ENCODE measurements at regions not wholly inside any gene's neighbourhood (a gene's known extent, or its start where the extent isn't known, plus 50 kb on each side); places are given as distances from the start of the nearest gene placed in this dataset.
"Not testable (repeated sequence)": the region's sequence is repeated elsewhere in the genome, so short reads cannot be mapped to it uniquely, and the experiment has no call there.

DNA sequence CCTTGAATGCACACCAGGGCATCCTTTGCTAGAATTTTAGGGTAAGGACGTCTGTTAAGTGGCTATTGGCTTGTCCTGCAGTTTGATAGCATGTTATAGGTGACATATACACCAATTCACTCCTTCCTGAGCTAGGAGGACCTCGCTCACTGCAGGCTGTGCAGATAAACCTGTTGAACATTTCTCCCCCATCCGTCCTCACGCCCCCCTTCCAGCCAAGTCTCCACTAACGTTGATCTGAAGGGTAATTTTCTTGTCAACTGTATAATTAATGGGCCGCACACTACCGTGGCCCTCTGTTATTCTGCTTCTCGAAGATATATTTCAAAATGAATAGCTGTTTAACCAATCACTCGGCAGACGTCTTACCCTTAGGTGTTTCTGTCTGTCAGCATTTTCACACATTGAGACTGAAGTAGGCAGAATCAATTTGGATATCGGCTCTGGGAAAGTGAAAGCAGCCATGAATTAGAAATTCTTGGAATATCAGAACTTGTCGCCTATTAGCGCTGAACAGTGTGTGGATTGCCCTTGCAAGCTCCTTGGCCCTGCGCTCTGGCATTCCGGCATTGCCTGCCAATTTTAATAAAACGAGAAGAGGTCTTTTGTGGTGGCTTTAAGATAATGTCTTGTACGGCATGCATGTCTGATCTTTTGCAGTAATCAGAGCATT is 905.3 kb downstream of the TYW1 start:
- Histone ChIP-seq H3K27ac (ENCODE audit: low read length) (no peak overlapping the region), H3K9ac (ENCODE audit: low read depth, low read length) (no peak overlapping the region), H3K4me3 (ENCODE audit: low read length) (no peak overlapping the region), H3K36me3 (ENCODE audit: insufficient read depth, low read depth, low read length) (no peaks in the 10 kb centered on the region), H3K4me1 (ENCODE audit: insufficient read depth, low read length) (no peaks in the 10 kb centered on the region), H3K9me3 (ENCODE audit: insufficient read depth, low read depth, low read length) (no peaks in the 10 kb centered on the region), H3K27me3 (ENCODE audit: insufficient read depth, low read length) (no peaks in the 10 kb centered on the region)

DNA sequence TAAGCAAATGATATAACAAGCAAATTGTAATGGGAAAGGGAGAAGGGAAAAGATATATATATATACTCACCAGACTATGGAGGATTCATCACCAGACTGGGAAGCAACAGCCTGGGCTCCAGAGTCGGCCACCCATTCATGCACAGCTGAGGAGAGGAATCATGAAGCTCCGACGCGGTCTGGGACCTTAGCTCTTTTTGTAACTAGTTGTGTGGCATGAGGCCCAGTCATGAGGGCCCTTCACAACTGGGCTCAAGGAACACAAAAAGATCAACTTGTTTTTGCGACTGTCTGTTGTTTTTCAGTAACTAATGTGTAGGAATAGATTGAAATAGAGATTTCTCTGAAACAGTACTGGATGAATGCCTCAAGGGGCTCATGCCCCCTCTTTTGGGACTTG is 911.2 kb downstream of the TYW1 start:
- Histone ChIP-seq H3K4me1 (ENCODE audit: insufficient read depth, low read length) (no peaks in the 10 kb centered on the region), H3K9me3 (ENCODE audit: insufficient read depth, low read depth, low read length) (no peaks in the 10 kb centered on the region)

DNA sequence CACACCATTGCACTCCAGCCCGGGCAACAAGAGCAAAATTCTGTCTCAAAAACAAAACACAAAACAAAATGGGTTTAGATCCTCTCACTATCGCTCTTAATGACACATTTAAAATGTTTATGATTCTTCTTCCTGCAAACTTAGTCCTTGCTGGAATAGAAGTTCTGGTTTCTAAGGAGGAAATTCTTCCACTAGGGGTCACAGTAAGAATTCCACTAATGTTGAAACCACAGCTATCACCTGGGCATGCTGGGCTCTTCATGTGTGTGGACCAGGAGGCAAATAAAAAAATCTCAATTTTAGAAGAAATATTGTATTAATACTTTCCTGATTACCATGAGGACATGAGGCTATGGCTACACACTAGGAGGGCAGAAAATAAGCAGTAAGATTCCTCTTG is 915.8 kb downstream of the TYW1 start:
- Histone ChIP-seq H3K4me1 (ENCODE audit: insufficient read depth, low read length) (peaks cover 12% of the 10 kb centered on the region; the same call in 1 of the 2 replicates), H3K9me3 (ENCODE audit: insufficient read depth, low read depth, low read length) (no peaks in the 10 kb centered on the region), H3K4me3 (ENCODE audit: low read length) (no peak overlapping the region), H3K36me3 (ENCODE audit: insufficient read depth, low read depth, low read length) (no peaks in the 10 kb centered on the region), H3K27me3 (ENCODE audit: insufficient read depth, low read length) (no peaks in the 10 kb centered on the region), H3K27ac (ENCODE audit: low read length) (no peak overlapping the region), H3K9ac (ENCODE audit: low read depth, low read length) (no peak overlapping the region)

More for the DNA sequence above, 911.2 kb downstream of the TYW1 start:
- Histone ChIP-seq H3K27me3 (ENCODE audit: insufficient read depth, low read length) (no peaks in the 10 kb centered on the region), H3K9ac (ENCODE audit: low read depth, low read length) (no peak overlapping the region), H3K36me3 (ENCODE audit: insufficient read depth, low read depth, low read length) (no peaks in the 10 kb centered on the region), H3K27ac (ENCODE audit: low read length) (no peak overlapping the region), H3K4me3 (ENCODE audit: low read length) (no peak overlapping the region)

DNA sequence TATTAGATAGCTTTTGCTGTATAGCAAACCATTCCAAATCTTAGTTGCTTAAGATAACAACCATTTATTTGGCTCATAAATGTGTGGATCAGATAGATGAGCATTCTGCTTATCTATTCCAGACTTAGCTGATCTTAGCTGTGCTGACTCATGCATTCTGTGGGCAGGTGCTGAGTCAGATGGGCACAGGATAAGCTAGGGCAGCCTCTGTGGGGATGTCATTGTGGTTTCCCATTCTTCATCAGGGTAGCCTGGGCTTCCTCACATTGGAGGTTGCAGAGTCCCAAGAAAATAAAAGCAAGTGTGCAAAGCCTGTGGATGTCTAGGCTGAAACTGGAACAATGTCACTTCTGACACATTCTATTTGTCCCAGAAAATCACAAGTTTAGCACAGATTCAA is 917.0 kb downstream of the TYW1 start:
- H3K36me3 ChIP-seq (ENCODE audit: insufficient read depth, low read depth, low read length): no peaks in the 10 kb centered on the region
- H3K9ac ChIP-seq (ENCODE audit: low read depth, low read length): no peak overlapping the region
- H3K4me3 ChIP-seq (ENCODE audit: low read length): no peak overlapping the region
- H3K9me3 ChIP-seq (ENCODE audit: insufficient read depth, low read depth, low read length): no peaks in the 10 kb centered on the region; the same call in 1 of the 2 replicates
- H3K27me3 ChIP-seq (ENCODE audit: insufficient read depth, low read length): no peaks in the 10 kb centered on the region
- no peak overlapping the region for H3K27ac ChIP-seq (ENCODE audit: low read length)
- H3K4me1 ChIP-seq (ENCODE audit: insufficient read depth, low read length): peaks cover 12% of the 10 kb centered on the region; the same call in 1 of the 2 replicates

DNA sequence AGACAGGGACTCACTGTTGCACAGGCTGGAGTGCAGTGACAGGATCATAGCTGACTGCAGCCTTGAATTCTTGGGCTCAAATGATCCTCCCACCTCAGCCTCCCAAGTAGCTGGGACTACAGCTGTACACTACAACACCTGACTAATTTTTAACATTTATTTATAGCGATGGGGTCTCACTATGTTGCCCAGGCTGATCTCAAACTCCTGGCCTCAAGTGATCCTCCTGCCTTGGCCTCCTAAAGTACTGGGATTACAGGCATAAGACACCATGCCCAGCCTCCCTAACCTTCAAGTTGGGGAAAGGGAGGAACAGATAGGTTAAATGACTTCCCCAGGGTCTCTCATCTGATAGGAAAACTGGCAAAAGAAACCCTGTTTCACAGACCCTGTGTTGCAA is 919.5 kb downstream of the TYW1 start:
- not testable (repeated sequence) for H3K9ac ChIP-seq (ENCODE audit: low read depth, low read length); H3K27me3 ChIP-seq (ENCODE audit: insufficient read depth, low read length); H3K27ac ChIP-seq (ENCODE audit: low read length); H3K9me3 ChIP-seq (ENCODE audit: insufficient read depth, low read depth, low read length); H3K36me3 ChIP-seq (ENCODE audit: insufficient read depth, low read depth, low read length)
- H3K4me3 ChIP-seq (ENCODE audit: low read length): peak overlapping the region; percentile 36; the same call in 1 of the 2 replicates
- H3K4me1 ChIP-seq (ENCODE audit: insufficient read depth, low read length): peaks cover 12% of the 10 kb centered on the region; the same call in 1 of the 2 replicates

DNA sequence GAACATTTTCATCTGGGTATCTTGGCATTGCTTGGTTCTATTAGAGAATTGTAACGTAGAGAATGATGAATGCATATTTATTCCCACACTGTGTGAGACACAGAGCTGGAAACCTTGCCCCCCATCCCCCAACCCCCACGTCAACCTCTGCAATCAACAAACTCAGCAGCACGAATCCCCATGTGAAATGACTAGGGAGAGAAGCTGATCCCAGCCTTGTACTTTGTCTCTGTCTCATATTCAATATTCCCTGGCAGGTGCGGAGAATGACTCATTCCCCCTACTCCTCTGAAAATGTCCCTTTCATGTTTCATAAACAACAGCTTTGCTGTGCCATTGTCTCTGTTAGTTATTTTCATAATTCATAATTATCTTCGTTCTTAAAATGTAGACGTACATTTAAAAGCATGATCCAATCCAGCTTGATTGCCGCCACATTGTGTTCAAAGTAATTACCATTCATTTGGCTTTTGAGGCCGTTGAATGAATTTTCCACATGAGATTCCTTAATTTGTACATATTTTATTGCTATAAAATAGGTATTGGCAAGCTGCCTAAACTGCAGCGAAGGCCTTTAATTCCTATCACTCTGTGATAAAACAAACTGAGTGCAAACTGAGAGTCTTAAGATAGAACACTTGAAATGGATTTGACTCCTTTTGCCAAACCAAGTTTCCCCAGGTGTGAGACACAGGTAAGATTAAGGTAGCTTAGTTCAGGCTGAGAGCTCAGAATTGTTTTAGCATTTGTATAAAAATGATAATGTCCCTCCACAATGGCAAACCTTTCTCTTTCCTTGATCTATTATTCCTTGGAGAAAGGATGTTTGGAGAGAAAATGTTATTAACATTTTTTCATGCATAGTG is 920.2 kb downstream of the TYW1 start:
- peaks cover 12% of the 10 kb centered on the region; the same call in 1 of the 2 replicates for H3K4me1 ChIP-seq (ENCODE audit: insufficient read depth, low read length)
- H3K36me3 ChIP-seq (ENCODE audit: insufficient read depth, low read depth, low read length): no peaks in the 10 kb centered on the region
- peak overlapping the region; percentile 7; the same call in 1 of the 2 replicates for H3K9ac ChIP-seq (ENCODE audit: low read depth, low read length)
- H3K4me3 ChIP-seq (ENCODE audit: low read length): peak overlapping the region; percentile 36; the same call in 1 of the 2 replicates
- H3K27ac ChIP-seq (ENCODE audit: low read length): no peak overlapping the region
- no peaks in the 10 kb centered on the region; the same call in 1 of the 2 replicates for H3K9me3 ChIP-seq (ENCODE audit: insufficient read depth, low read depth, low read length)
- H3K27me3 ChIP-seq (ENCODE audit: insufficient read depth, low read length): no peaks in the 10 kb centered on the region

DNA sequence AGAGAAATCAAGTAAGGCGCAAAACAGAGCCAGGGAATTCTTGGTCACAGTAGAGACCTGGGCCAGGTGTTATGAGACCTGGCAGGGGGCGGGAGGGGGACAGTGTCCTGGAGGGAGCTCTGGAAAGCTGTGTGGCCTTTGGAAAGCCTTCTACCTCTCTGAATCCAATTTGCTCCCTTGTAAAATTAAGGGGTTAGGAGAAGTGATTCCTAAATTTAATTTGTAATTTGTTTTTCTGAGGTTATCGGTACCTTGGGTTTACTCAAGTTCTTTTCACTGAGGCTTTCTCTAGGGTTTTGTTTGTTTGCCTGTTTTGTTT is 920.8 kb downstream of the TYW1 start:
- Histone ChIP-seq H3K27ac (ENCODE audit: low read length) (no peak overlapping the region), H3K4me1 (ENCODE audit: insufficient read depth, low read length) (peaks cover 12% of the 10 kb centered on the region; the same call in 1 of the 2 replicates), H3K9me3 (ENCODE audit: insufficient read depth, low read depth, low read length) (no peaks in the 10 kb centered on the region; the same call in 1 of the 2 replicates), H3K4me3 (ENCODE audit: low read length) (no peak overlapping the region), H3K9ac (ENCODE audit: low read depth, low read length) (no peak overlapping the region), H3K36me3 (ENCODE audit: insufficient read depth, low read depth, low read length) (no peaks in the 10 kb centered on the region), H3K27me3 (ENCODE audit: insufficient read depth, low read length) (no peaks in the 10 kb centered on the region)

DNA sequence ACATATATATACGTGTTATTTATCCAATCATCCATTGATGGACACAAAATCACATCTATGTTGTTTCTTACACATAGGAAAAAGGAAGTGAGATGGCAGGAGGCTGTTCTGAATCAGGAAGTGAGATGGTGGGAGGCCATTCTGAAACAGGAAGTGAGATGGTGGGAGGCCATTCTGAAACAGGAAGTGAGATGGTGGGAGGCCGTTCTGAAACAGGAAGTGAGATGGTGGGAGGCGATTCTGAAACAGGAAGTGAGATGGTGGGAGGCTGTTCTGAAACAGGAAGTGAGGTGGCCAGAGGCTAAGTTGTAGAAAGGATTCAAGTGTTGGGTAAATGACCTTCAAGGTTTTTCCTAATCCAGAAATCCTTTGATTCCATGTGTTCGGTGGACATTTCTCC is 921.5 kb downstream of the TYW1 start:
- H3K9ac ChIP-seq (ENCODE audit: low read depth, low read length): no peak overlapping the region
- H3K4me1 ChIP-seq (ENCODE audit: insufficient read depth, low read length): peaks cover 11% of the 10 kb centered on the region; the same call in 1 of the 2 replicates
- H3K9me3 ChIP-seq (ENCODE audit: insufficient read depth, low read depth, low read length): no peaks in the 10 kb centered on the region; the same call in 1 of the 2 replicates
- H3K4me3 ChIP-seq (ENCODE audit: low read length): no peak overlapping the region
- no peaks in the 10 kb centered on the region for H3K27me3 ChIP-seq (ENCODE audit: insufficient read depth, low read length)
- H3K27ac ChIP-seq (ENCODE audit: low read length): no peak overlapping the region
- H3K36me3 ChIP-seq (ENCODE audit: insufficient read depth, low read depth, low read length): no peaks in the 10 kb centered on the region

DNA sequence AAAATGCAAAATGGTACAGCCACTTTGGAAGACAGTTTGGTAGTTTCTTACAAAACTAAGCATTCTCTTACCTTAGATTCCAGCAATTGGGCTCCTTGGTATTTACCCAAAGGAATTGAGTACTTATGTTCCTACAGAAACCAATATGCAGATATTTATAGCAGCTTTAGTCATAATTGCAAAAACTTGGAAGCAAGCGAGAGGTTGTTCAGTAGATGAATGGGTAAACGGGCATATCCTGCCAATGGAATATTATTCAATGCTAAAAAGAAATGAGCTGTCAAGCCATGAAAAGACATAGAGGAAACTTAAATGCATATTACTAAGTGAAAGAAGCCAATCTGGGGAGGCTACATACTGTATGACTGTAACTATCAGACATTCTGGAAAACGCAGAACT is 926.7 kb downstream of the TYW1 start:
- H3K27me3 ChIP-seq (ENCODE audit: insufficient read depth, low read length): no peaks in the 10 kb centered on the region
- H3K36me3 ChIP-seq (ENCODE audit: insufficient read depth, low read depth, low read length): no peaks in the 10 kb centered on the region
- no peak overlapping the region for H3K27ac ChIP-seq (ENCODE audit: low read length)
- no peaks in the 10 kb centered on the region; the same call in 1 of the 2 replicates for H3K9me3 ChIP-seq (ENCODE audit: insufficient read depth, low read depth, low read length)
- H3K9ac ChIP-seq (ENCODE audit: low read depth, low read length): no peak overlapping the region
- no peak overlapping the region for H3K4me3 ChIP-seq (ENCODE audit: low read length)
- no peaks in the 10 kb centered on the region for H3K4me1 ChIP-seq (ENCODE audit: insufficient read depth, low read length)

DNA sequence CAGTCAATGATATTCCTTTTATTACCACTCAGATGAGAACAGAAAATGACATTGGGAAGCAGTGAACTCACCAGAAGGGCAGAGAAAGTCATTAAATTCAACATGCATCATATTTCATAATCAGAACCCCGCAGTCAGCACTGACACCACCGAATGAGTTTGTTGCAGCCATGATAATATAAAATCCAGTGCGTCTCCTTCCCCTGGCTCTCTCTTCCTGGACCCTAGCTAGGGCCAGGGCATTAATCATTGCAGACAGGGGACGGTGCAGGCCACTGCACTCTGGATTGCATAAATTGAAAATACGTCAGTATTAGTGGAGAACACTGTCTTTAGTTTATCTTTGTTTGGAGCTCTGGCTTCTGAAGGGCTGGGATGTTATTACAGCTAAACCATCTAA is 931.5 kb downstream of the TYW1 start:
- Histone ChIP-seq H3K9me3 (ENCODE audit: insufficient read depth, low read depth, low read length) (no peaks in the 10 kb centered on the region), H3K36me3 (ENCODE audit: insufficient read depth, low read depth, low read length) (no peaks in the 10 kb centered on the region), H3K9ac (ENCODE audit: low read depth, low read length) (no peak overlapping the region), H3K27me3 (ENCODE audit: insufficient read depth, low read length) (no peaks in the 10 kb centered on the region), H3K4me3 (ENCODE audit: low read length) (no peak overlapping the region), H3K27ac (ENCODE audit: low read length) (no peak overlapping the region), H3K4me1 (ENCODE audit: insufficient read depth, low read length) (no peaks in the 10 kb centered on the region)

DNA sequence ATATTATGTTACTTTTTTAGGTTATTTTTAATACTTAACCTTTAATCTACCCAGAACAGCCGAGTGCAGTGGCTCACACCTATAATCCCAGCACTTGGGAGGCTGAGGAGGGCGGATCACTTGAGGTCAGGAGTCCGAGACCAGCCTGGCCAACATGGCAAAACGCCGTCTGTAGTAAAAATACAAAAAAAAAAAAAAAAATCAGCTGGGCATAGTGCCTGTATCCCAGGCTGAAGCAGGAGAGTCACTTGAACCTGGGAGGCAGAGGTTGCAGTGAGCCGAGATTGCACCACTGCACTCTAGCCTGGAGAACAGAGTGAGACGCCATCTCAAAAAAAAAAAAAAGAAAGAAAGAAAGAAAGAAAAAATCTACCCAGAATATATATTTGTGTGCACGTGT is 939.8 kb downstream of the TYW1 start:
- H3K4me3 ChIP-seq (ENCODE audit: low read length); H3K27ac ChIP-seq (ENCODE audit: low read length): not testable (repeated sequence)

DNA sequence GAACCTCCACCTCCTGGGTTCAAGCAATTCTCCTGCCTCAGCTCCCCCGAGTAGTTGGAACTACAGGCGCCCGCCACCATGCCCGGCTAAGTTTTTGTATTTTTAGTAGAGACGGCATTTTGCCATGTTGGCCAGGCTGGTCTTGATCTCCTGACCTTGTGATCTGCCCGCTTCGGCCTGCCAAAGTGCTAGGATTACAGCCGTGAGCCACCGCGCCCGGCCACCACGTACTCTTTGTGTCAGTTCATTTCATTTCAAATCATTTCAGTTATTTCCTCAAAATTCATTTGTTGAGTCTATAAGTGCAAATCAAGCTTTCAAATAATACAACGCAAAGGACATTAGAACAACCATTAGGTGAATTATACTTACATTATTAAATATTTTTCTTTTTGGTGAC is 943.8 kb downstream of the TYW1 start:
- Histone ChIP-seq H3K36me3 (ENCODE audit: insufficient read depth, low read depth, low read length) (no peaks in the 10 kb centered on the region), H3K27me3 (ENCODE audit: insufficient read depth, low read length) (no peaks in the 10 kb centered on the region), H3K4me3 (ENCODE audit: low read length) (no peak overlapping the region), H3K9ac (ENCODE audit: low read depth, low read length) (no peak overlapping the region), H3K9me3 (ENCODE audit: insufficient read depth, low read depth, low read length) (no peaks in the 10 kb centered on the region), H3K4me1 (ENCODE audit: insufficient read depth, low read length) (no peaks in the 10 kb centered on the region), H3K27ac (ENCODE audit: low read length) (no peak overlapping the region)

More for the DNA sequence above, 939.8 kb downstream of the TYW1 start:
- H3K36me3 ChIP-seq (ENCODE audit: insufficient read depth, low read depth, low read length); H3K4me1 ChIP-seq (ENCODE audit: insufficient read depth, low read length); H3K9ac ChIP-seq (ENCODE audit: low read depth, low read length); H3K9me3 ChIP-seq (ENCODE audit: insufficient read depth, low read depth, low read length); H3K27me3 ChIP-seq (ENCODE audit: insufficient read depth, low read length): not testable (repeated sequence)

Data from iPS-20b (cell line).